Vagina (tissue), 2 donors: ENCODE measurements at regions not wholly inside any gene's neighbourhood (a gene's known extent, or its start where the extent isn't known, plus 50 kb on each side); places are given as distances from the start of the nearest gene placed in this dataset.

Experiments used
- DNase-seq, 2 donors: peaks; one replicate each; pipeline ENCODE4 v3.0.0-alpha.2; 2017; ENCODE audit errors: extremely low spot score in 2 of 2
- H3K27ac ChIP-seq: fragments of 200-600 bp; sonication (generic); one replicate; pipeline ENCODE4 v1.5.1; 2019
- H3K27me3 ChIP-seq: fragments of 200-600 bp; sonication (generic); one replicate; pipeline ENCODE4 v1.5.1; 2019
- H3K36me3 ChIP-seq, 2 donors: fragments of 200-600 bp; sonication (generic); one replicate each; pipeline ENCODE4 v1.5.1; 2017 to 2019
- H3K4me1 ChIP-seq: fragments of 200-600 bp; sonication (generic); one replicate; pipeline ENCODE4 v1.5.1; 2019
- H3K4me3 ChIP-seq, 2 donors: fragments of 200-600 bp; sonication (generic); 1 replicate in 1 of 2; 2 replicates in 1 of 2; pipeline ENCODE4 v1.5.1; 2016 to 2019
- H3K9me3 ChIP-seq: fragments of 200-600 bp; sonication (generic); one replicate; pipeline ENCODE4 v1.5.1; 2019
- POLR2A ChIP-seq, 2 donors: fragments of 450-650 bp; IDR thresholded peaks; one replicate each; pipeline ENCODE4 v1.6.1; 2017; ENCODE audit warnings: antibody characterized with exemption in 2 of 2, mild to moderate bottlenecking in 2 of 2, moderate library complexity in 2 of 2
- POLR2AphosphoS5 ChIP-seq, 2 donors: sonication (generic); formaldehyde crosslinking; IDR thresholded peaks; one replicate each; pipeline ENCODE4 v1.9.0; 2017; ENCODE audit warnings: antibody characterized with exemption in 2 of 2, mild to moderate bottlenecking in 2 of 2, low read depth in 1 of 2; ENCODE audit not compliant: insufficient read depth in 1 of 2
- intact Hi-C: fragments of 100-400 bp; cut with DNase I; formaldehyde crosslinking; loops from one replicate; pipeline ENCODE4 v1.15.1; 2023
- TF ChIP-seq, protein P1 (sequence below), 3 experiments: fragments of 450-650 bp in 2 of 3; fragments of 200-600 bp in 1 of 3; sonication (generic) in 1 of 3; IDR thresholded peaks; one replicate each; pipeline ENCODE4 v1.5.1; 2017 to 2019; ENCODE audit warnings: antibody characterized with exemption in 3 of 3, mild to moderate bottlenecking in 2 of 3, moderate library complexity in 2 of 3

DNA sequence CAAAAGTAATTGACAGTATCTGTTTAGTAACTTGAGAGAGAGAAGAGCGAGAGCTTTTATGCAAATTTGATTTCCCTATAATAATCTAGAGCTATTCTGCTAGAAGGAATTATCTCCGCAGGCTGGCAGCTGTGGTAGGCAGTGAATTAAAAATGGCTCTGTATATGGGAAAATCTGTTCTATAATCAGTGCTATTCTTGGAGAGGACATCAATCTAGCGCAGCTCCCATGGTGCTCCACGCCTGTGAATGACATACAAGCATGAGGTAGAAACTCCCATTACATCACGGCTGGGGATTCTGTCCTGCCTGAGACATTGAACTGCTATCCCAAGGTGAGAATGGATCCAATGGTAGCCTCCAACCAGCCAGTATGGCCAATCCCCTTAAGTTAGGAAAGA lies 179.0 kb downstream of the DHX15 start:
- no peaks in the 10 kb centered on the region for H3K36me3 ChIP-seq
- H3K4me1 ChIP-seq: no peaks in the 10 kb centered on the region
- intact Hi-C loops: no loop called here
- no peak overlapping the region for H3K27ac ChIP-seq
- TF ChIP-seq POLR2AphosphoS5 (IDR thresholded peaks at IDR 0.05; ENCODE audit: insufficient read depth in 1 of 2, low read depth in 1 of 2): no peak
- no peak for TF ChIP-seq POLR2A (IDR thresholded peaks at IDR 0.05)
- TF ChIP-seq, protein P1, sequence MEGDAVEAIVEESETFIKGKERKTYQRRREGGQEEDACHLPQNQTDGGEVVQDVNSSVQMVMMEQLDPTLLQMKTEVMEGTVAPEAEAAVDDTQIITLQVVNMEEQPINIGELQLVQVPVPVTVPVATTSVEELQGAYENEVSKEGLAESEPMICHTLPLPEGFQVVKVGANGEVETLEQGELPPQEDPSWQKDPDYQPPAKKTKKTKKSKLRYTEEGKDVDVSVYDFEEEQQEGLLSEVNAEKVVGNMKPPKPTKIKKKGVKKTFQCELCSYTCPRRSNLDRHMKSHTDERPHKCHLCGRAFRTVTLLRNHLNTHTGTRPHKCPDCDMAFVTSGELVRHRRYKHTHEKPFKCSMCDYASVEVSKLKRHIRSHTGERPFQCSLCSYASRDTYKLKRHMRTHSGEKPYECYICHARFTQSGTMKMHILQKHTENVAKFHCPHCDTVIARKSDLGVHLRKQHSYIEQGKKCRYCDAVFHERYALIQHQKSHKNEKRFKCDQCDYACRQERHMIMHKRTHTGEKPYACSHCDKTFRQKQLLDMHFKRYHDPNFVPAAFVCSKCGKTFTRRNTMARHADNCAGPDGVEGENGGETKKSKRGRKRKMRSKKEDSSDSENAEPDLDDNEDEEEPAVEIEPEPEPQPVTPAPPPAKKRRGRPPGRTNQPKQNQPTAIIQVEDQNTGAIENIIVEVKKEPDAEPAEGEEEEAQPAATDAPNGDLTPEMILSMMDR (IDR thresholded peaks at IDR 0.05): no peak
- H3K9me3 ChIP-seq: no peaks in the 10 kb centered on the region
- H3K27me3 ChIP-seq: no peaks in the 10 kb centered on the region
- H3K4me3 ChIP-seq: no peak overlapping the region
- no peak for DNase-seq

- H3K36me3 ChIP-seq: no peaks in the 10 kb centered on the region
- H3K4me1 ChIP-seq: no peaks in the 10 kb centered on the region
- H3K4me3 ChIP-seq: no peak overlapping the region
- H3K27ac ChIP-seq: no peak overlapping the region
- TF ChIP-seq POLR2A (IDR thresholded peaks at IDR 0.05) (no peak), POLR2AphosphoS5 (IDR thresholded peaks at IDR 0.05; ENCODE audit: insufficient read depth in 1 of 2, low read depth in 1 of 2) (no peak)
- TF ChIP-seq, protein P1 (IDR thresholded peaks at IDR 0.05): no peak
- DNase-seq: no peak
- H3K9me3 ChIP-seq: no peaks in the 10 kb centered on the region
- no peaks in the 10 kb centered on the region for H3K27me3 ChIP-seq
- intact Hi-C loops: no loop called here
Observed at GRCh38 chr4:24404281-24404680, 180.1 kb downstream of the DHX15 start.

DNA sequence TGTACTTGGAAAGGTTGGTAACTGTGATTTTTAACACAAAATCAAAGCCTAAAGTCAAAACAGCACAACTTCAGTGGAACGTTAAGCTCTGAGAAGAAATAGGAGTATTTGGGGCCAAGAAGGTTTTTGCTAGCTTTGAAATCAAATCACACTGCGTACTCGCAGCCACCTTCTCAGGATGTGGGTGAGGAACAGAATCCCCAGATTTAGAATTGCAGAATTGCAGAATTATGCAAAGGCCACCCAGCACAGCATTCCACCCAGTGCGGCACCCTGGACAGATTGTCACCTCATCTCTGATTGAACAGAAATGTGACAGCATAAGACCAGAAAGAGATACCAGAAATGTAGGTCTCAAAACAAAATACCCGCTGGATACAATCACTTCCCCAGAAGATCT lies 181.1 kb downstream of the DHX15 start:
- TF ChIP-seq, protein P1 (IDR thresholded peaks at IDR 0.05): no peak
- TF ChIP-seq POLR2A (IDR thresholded peaks at IDR 0.05) (no peak), POLR2AphosphoS5 (IDR thresholded peaks at IDR 0.05; ENCODE audit: insufficient read depth in 1 of 2, low read depth in 1 of 2) (no peak)
- Histone ChIP-seq H3K27ac (no peak overlapping the region), H3K4me1 (no peaks in the 10 kb centered on the region), H3K36me3 (no peaks in the 10 kb centered on the region), H3K9me3 (no peaks in the 10 kb centered on the region), H3K4me3 (no peak overlapping the region), H3K27me3 (no peaks in the 10 kb centered on the region)
- no peak for DNase-seq
- intact Hi-C loops: no loop called here

- Histone ChIP-seq H3K36me3 (no peaks in the 10 kb centered on the region), H3K27ac (no peak overlapping the region), H3K4me3 (no peak overlapping the region), H3K27me3 (no peaks in the 10 kb centered on the region), H3K4me1 (no peaks in the 10 kb centered on the region), H3K9me3 (no peaks in the 10 kb centered on the region)
- no peak for TF ChIP-seq POLR2A (IDR thresholded peaks at IDR 0.05)
- TF ChIP-seq, protein P1 (IDR thresholded peaks at IDR 0.05): no peak
- TF ChIP-seq POLR2AphosphoS5 (IDR thresholded peaks at IDR 0.05; ENCODE audit: insufficient read depth in 1 of 2, low read depth in 1 of 2): no peak
- intact Hi-C loops: no loop called here
- DNase-seq: no peak
Observed at GRCh38 chr4:24400537-24400936, 183.8 kb downstream of the DHX15 start.

DNA sequence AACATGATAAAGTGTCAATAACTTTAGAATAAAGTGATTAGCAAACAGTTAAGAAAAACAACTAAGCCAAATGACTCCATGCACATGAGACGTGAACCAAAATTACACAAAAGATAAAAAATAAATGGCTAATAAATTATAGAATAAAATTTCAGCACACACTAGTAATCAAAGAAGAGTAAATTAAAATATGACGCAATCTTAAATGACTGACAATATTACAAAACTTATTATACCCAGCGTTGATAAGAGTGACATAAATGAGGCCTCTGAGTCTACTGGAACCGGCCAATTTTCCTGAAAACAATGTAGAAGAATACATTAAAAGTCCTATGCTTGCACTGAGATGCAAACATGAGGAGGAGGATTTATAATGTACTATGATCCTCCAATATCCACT lies 187.4 kb downstream of the DHX15 start:
- Histone ChIP-seq H3K27ac (no peak overlapping the region), H3K4me3 (no peak overlapping the region), H3K36me3 (no peaks in the 10 kb centered on the region), H3K27me3 (no peaks in the 10 kb centered on the region), H3K9me3 (no peaks in the 10 kb centered on the region), H3K4me1 (no peaks in the 10 kb centered on the region)
- no peak for DNase-seq
- TF ChIP-seq POLR2AphosphoS5 (IDR thresholded peaks at IDR 0.05; ENCODE audit: insufficient read depth in 1 of 2, low read depth in 1 of 2) (no peak), POLR2A (IDR thresholded peaks at IDR 0.05) (no peak)
- TF ChIP-seq, protein P1 (IDR thresholded peaks at IDR 0.05): no peak
- intact Hi-C loops: no loop called here
